Caco-2 (cell line): ENCODE measurements at regions not wholly inside any gene's neighbourhood (a gene's known extent, or its start where the extent isn't known, plus 50 kb on each side); places are given as distances from the start of the nearest gene placed in this dataset.

Experiments
- BruUV-seq: library from RNA; stranded (reverse); fragments of 400-500 nt; replicated peaks from 2 replicates; lab custom pipeline; 2021; lab: Mats Ljungman, UMichigan
- CTCF ChIA-PET: fragments of 300-600 bp; sonication (Branson Sonifier 250); formaldehyde crosslinking; loops from one replicate; lab custom pipeline; 2022; ENCODE audit warnings: antibody characterized with exemption; lab: Charles Lee
- POLR2A ChIA-PET: fragments of 300-600 bp; sonication (Branson Sonifier 250); formaldehyde crosslinking; loops from one replicate; lab custom pipeline; 2022; ENCODE audit warnings: antibody characterized with exemption; lab: Charles Lee
- DNase-seq, 2 experiments: peaks; one replicate each; pipeline versions ENCODE4 v3.0.0 to v3.0.0-alpha.2; 2020 to 2022
- H3K27me3 ChIP-seq: replicated peaks from 2 replicates; pipeline ENCODE4 v1.6.0; 2011; ENCODE audit warnings: low read length; ENCODE audit not compliant: control insufficient read depth, insufficient read depth
- H3K36me3 ChIP-seq: 2 replicates; pipeline ENCODE4 v1.5.1; 2011; ENCODE audit warnings: low read length; ENCODE audit not compliant: control insufficient read depth, insufficient read depth
- H3K4me1 ChIP-seq: fragments of 250-450 bp; sonication (Bioruptor Pico); 2 replicates; pipeline ENCODE4 v1.5.1; 2020; ENCODE audit warnings: mild to moderate bottlenecking
- H3K4me3 ChIP-seq: 2 replicates; pipeline ENCODE4 v1.5.1; 2011; ENCODE audit warnings: low read depth, mild to moderate bottlenecking, control low read depth, low read length
- H3K9me3 ChIP-seq: fragments of 250-450 bp; sonication (Bioruptor Pico); 2 replicates; pipeline ENCODE4 v1.5.1; 2020; ENCODE audit warnings: mild to moderate bottlenecking, moderate library complexity
- H3K27ac Mint-ChIP-seq: one replicate; pipeline ENCODE4 v1.8.0; 2022; ENCODE audit warnings: mixed read lengths; ENCODE audit not compliant: unreplicated experiment
- H3K27me3 Mint-ChIP-seq: one replicate; pipeline ENCODE4 v1.8.0; 2022; ENCODE audit warnings: mixed read lengths; ENCODE audit not compliant: insufficient read depth, unreplicated experiment
- H3K36me3 Mint-ChIP-seq: one replicate; pipeline ENCODE4 v1.8.0; 2022; ENCODE audit warnings: mild to moderate bottlenecking, mixed read lengths; ENCODE audit not compliant: insufficient read depth, unreplicated experiment
- H3K4me1 Mint-ChIP-seq: one replicate; pipeline ENCODE4 v1.8.0; 2022; ENCODE audit warnings: low read depth, mixed read lengths; ENCODE audit not compliant: unreplicated experiment
- H3K4me3 Mint-ChIP-seq: one replicate; pipeline ENCODE4 v1.8.0; 2022; ENCODE audit warnings: mild to moderate bottlenecking, moderate library complexity, mixed read lengths; ENCODE audit not compliant: unreplicated experiment
- H3K9me3 Mint-ChIP-seq: one replicate; pipeline ENCODE4 v1.8.0; 2022; ENCODE audit warnings: mixed read lengths; ENCODE audit not compliant: unreplicated experiment
- intact Hi-C: fragments of 100-400 bp; cut with micrococcal nuclease; formaldehyde crosslinking; loops from one replicate; pipeline ENCODE4 v1.10.0; 2022; ENCODE audit not compliant: unreplicated experiment
- TF ChIP-seq, protein P1 (sequence below), 2 experiments: fragments of 200-600 bp in 1 of 2; IDR thresholded peaks; 1 replicate in 1 of 2; 2 replicates in 1 of 2; pipeline versions ENCODE4 v1.5.1 to v1.8.0; 2011 to 2022; ENCODE audit warnings: antibody characterized with exemption in 1 of 2, control low read depth in 1 of 2, inconsistent platforms in 1 of 2, low read depth in 1 of 2, low read length in 1 of 2, mild to moderate bottlenecking in 1 of 2, moderate library complexity in 1 of 2; ENCODE audit not compliant: insufficient read depth in 1 of 2, severe bottlenecking in 1 of 2, unreplicated experiment in 1 of 2

DNA sequence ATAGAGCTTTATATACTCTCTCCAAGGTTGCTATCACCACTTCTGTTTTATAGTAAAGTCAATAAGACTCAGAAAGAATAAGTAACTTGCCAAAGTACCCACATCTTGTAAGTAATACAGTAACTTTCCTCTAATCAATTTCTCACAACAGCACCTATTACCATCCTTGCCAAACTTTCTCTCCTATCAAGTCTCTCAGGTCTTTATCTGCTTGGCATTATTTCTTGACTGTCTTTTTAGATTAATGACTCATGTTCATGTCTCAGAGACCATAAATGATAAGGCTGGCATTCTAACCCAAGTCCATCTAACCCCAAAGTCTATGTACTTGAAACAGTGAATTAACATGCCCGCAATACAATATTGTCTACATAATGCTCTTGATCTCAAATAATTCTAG is 618.0 kb upstream of the ZEB2 start:
- no peak overlapping the region for H3K27ac Mint-ChIP-seq
- H3K36me3 Mint-ChIP-seq: no peaks in the 10 kb centered on the region
- no peaks in the 10 kb centered on the region for H3K9me3 ChIP-seq
- H3K27me3 Mint-ChIP-seq: no peaks in the 10 kb centered on the region
- H3K27me3 ChIP-seq: no peaks in the 10 kb centered on the region
- H3K36me3 ChIP-seq: no peaks in the 10 kb centered on the region
- H3K4me3 Mint-ChIP-seq: no peak overlapping the region
- CTCF ChIA-PET: no interaction called here
- no TSS peak for BruUV-seq
- H3K4me1 Mint-ChIP-seq: no peaks in the 10 kb centered on the region
- H3K4me1 ChIP-seq: no peaks in the 10 kb centered on the region
- no peak overlapping the region for H3K4me3 ChIP-seq
- no peaks in the 10 kb centered on the region for H3K9me3 Mint-ChIP-seq
- intact Hi-C loops: no loop called here
- TF ChIP-seq, protein P1, sequence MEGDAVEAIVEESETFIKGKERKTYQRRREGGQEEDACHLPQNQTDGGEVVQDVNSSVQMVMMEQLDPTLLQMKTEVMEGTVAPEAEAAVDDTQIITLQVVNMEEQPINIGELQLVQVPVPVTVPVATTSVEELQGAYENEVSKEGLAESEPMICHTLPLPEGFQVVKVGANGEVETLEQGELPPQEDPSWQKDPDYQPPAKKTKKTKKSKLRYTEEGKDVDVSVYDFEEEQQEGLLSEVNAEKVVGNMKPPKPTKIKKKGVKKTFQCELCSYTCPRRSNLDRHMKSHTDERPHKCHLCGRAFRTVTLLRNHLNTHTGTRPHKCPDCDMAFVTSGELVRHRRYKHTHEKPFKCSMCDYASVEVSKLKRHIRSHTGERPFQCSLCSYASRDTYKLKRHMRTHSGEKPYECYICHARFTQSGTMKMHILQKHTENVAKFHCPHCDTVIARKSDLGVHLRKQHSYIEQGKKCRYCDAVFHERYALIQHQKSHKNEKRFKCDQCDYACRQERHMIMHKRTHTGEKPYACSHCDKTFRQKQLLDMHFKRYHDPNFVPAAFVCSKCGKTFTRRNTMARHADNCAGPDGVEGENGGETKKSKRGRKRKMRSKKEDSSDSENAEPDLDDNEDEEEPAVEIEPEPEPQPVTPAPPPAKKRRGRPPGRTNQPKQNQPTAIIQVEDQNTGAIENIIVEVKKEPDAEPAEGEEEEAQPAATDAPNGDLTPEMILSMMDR (IDR thresholded peaks at IDR 0.05; ENCODE audit: insufficient read depth in 1 of 2, low read depth in 1 of 2, low read length in 1 of 2, severe bottlenecking in 1 of 2, unreplicated experiment in 1 of 2): no peak
- POLR2A ChIA-PET: no interaction called here
- DNase-seq: no peak

- Histone ChIP-seq H3K9me3 (no peaks in the 10 kb centered on the region), H3K27me3 (no peaks in the 10 kb centered on the region), H3K36me3 (no peaks in the 10 kb centered on the region), H3K4me1 (no peaks in the 10 kb centered on the region), H3K4me3 (no peak overlapping the region)
- intact Hi-C loops: no loop called here
- no peaks in the 10 kb centered on the region for H3K36me3 Mint-ChIP-seq
- H3K4me1 Mint-ChIP-seq: no peaks in the 10 kb centered on the region
- no peaks in the 10 kb centered on the region for H3K27me3 Mint-ChIP-seq
- ChIA-PET POLR2A (no interaction called here), CTCF (no interaction called here)
- no peaks in the 10 kb centered on the region for H3K9me3 Mint-ChIP-seq
- no TSS peak for BruUV-seq
- TF ChIP-seq, protein P1 (IDR thresholded peaks at IDR 0.05; ENCODE audit: insufficient read depth in 1 of 2, low read depth in 1 of 2, low read length in 1 of 2, severe bottlenecking in 1 of 2, unreplicated experiment in 1 of 2): no peak
- H3K4me3 Mint-ChIP-seq: no peak overlapping the region
- no peak overlapping the region for H3K27ac Mint-ChIP-seq
- no peak for DNase-seq
Observed at GRCh38 chr2:145137211-145137610, 617.3 kb upstream of the ZEB2 start.

DNA sequence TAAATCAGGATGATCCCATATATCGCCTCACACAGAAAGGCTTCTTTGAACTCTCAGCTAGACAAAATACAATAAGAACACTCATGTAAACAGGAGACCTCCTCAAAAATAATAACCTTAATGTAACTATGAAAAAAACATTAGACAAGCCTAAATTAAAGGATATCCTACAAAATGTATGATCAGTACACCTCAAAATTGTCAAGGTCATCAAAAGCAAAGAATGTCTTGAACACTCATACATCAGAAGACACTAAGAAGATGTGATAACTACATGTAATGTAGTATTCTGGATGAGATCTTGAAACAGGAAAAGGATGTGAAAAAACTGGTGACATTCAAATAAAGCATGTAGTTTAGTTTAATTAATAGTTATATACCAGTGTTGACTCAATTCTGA is 616.8 kb upstream of the ZEB2 start:
- Histone ChIP-seq H3K4me1 (no peaks in the 10 kb centered on the region), H3K27me3 (no peaks in the 10 kb centered on the region), H3K4me3 (no peak overlapping the region), H3K9me3 (no peaks in the 10 kb centered on the region), H3K36me3 (no peaks in the 10 kb centered on the region)
- H3K27ac Mint-ChIP-seq: no peak overlapping the region
- no peaks in the 10 kb centered on the region for H3K27me3 Mint-ChIP-seq
- no peak for DNase-seq
- intact Hi-C loops: no loop called here
- H3K36me3 Mint-ChIP-seq: no peaks in the 10 kb centered on the region
- H3K9me3 Mint-ChIP-seq: no peaks in the 10 kb centered on the region
- TF ChIP-seq, protein P1 (IDR thresholded peaks at IDR 0.05; ENCODE audit: insufficient read depth in 1 of 2, low read depth in 1 of 2, low read length in 1 of 2, severe bottlenecking in 1 of 2, unreplicated experiment in 1 of 2): no peak
- H3K4me3 Mint-ChIP-seq: no peak overlapping the region
- ChIA-PET CTCF (no interaction called here), POLR2A (no interaction called here)
- BruUV-seq: no TSS peak
- H3K4me1 Mint-ChIP-seq: no peaks in the 10 kb centered on the region
